Panc1 (cell line): ENCODE measurements at regions not wholly inside any gene's neighbourhood (a gene's known extent, or its start where the extent isn't known, plus 50 kb on each side); places are given as distances from the start of the nearest gene placed in this dataset.

Source experiments
- ATAC-seq: fragments of 200-7000 bp; cut with Tn5 transposase; 2 replicates; pipeline ENCODE4 v1.9.1; 2020; ENCODE audit warnings: mild to moderate bottlenecking, moderate library complexity
- BruUV-seq: library from RNA; stranded (reverse); fragments of 400-500 nt; replicated peaks from 2 replicates; lab custom pipeline; 2021; lab: Mats Ljungman, UMichigan
- CTCF ChIA-PET: fragments of 300-600 bp; sonication (Branson Sonifier 250); formaldehyde crosslinking; loops from one replicate; lab custom pipeline; 2022; ENCODE audit warnings: antibody characterized with exemption; lab: Charles Lee
- POLR2A ChIA-PET: fragments of 300-600 bp; sonication (Branson Sonifier 250); formaldehyde crosslinking; loops from one replicate; lab custom pipeline; 2022; ENCODE audit warnings: antibody characterized with exemption; lab: Charles Lee
- DNase-seq: peaks from one replicate; pipeline ENCODE4 v3.0.0-alpha.2; 2010; ENCODE audit warnings: low read depth, low spot score
- H3K27ac ChIP-seq: 2 replicates; pipeline ENCODE4 v1.5.1; 2011; ENCODE audit warnings: mild to moderate bottlenecking, low read length, inconsistent platforms
- H3K27me3 ChIP-seq: fragments of 200-500 bp; sonication (Bioruptor generic); 2 replicates; pipeline ENCODE4 v1.6.0; 2014; ENCODE audit warnings: low read length, inconsistent platforms; ENCODE audit not compliant: control insufficient read depth, insufficient read depth
- H3K36me3 ChIP-seq: fragments of 200-500 bp; sonication (Bioruptor generic); 2 replicates; pipeline ENCODE4 v1.5.1; 2014; ENCODE audit warnings: inconsistent platforms, mild to moderate bottlenecking, low read length, moderate library complexity; ENCODE audit not compliant: control insufficient read depth, insufficient read depth
- H3K4me1 ChIP-seq: 2 replicates; pipeline ENCODE4 v1.5.1; 2011; ENCODE audit warnings: inconsistent platforms, mild to moderate bottlenecking, low read length, moderate library complexity; ENCODE audit not compliant: control insufficient read depth, insufficient read depth
- H3K4me3 ChIP-seq, 2 experiments: 2 replicates each; pipeline ENCODE4 v1.5.1; 2011 to 2012; ENCODE audit warnings: low read depth in 2 of 2, low read length in 2 of 2, mild to moderate bottlenecking in 2 of 2, inconsistent platforms in 1 of 2, moderate library complexity in 1 of 2
- H3K9me3 ChIP-seq: fragments of 200-500 bp; sonication (Bioruptor generic); 2 replicates; pipeline ENCODE4 v1.5.1; 2014; ENCODE audit warnings: low read depth, mild to moderate bottlenecking, inconsistent platforms, low read length, moderate library complexity; ENCODE audit not compliant: control insufficient read depth, insufficient read depth
- CTCF ChIP-seq: fragments of 450-650 bp; IDR thresholded peaks from 2 replicates; pipeline ENCODE4 v1.5.1; 2017; ENCODE audit warnings: mild to moderate bottlenecking
- POLR2AphosphoS5 ChIP-seq: IDR thresholded peaks from 2 replicates; pipeline ENCODE4 v1.6.1; 2012; ENCODE audit warnings: mild to moderate bottlenecking, low read depth, low read length, moderate library complexity
- REST ChIP-seq, 2 experiments: IDR thresholded peaks; 2 replicates each; pipeline ENCODE4 v1.6.1; 2011 to 2012; ENCODE audit warnings: low read depth in 2 of 2, control low read depth in 1 of 2, low read length in 1 of 2, mild to moderate bottlenecking in 1 of 2, moderate library complexity in 1 of 2; ENCODE audit not compliant: insufficient read depth in 1 of 2
- SIN3A ChIP-seq: IDR thresholded peaks from 2 replicates; pipeline ENCODE4 v1.6.1; 2012; ENCODE audit warnings: low read depth, mild to moderate bottlenecking, low read length, moderate library complexity, borderline replicate concordance; ENCODE audit not compliant: insufficient read depth
- TCF7L2 ChIP-seq: IDR thresholded peaks from 2 replicates; pipeline ENCODE4 v1.6.1; 2011; ENCODE audit warnings: mild to moderate bottlenecking, low read depth, low read length, inconsistent platforms
- in situ Hi-C: cut with HindIII; loops from 2 replicates; pipeline ENCODE4 v1.10.0; 2016; ENCODE audit warnings: low sequenced_read_pairs, low pct_unique_long_range_greater_than_20kb
- intact Hi-C: fragments of 100-400 bp; cut with micrococcal nuclease; formaldehyde crosslinking; loops from one replicate; pipeline ENCODE4 v1.10.0; 2022; ENCODE audit not compliant: unreplicated experiment

- Histone ChIP-seq H3K4me1 (no peaks in the 10 kb centered on the region), H3K4me3 (no peak overlapping the region), H3K27me3 (no peaks in the 10 kb centered on the region), H3K9me3 (no peaks in the 10 kb centered on the region), H3K36me3 (no peaks in the 10 kb centered on the region), H3K27ac (no peak overlapping the region)
- in situ Hi-C loops = no loop called here
- ChIA-PET POLR2A (no interaction called here), CTCF (no interaction called here)
- no peak for TF ChIP-seq TCF7L2
- TF ChIP-seq POLR2AphosphoS5 = no peak
- no peak for TF ChIP-seq CTCF
- TF ChIP-seq REST (IDR thresholded peaks at IDR 0.05; ENCODE audit: insufficient read depth in 1 of 2, low read depth in 2 of 2, low read length in 1 of 2) = no peak
- no peak for TF ChIP-seq SIN3A
- no peak for ATAC-seq
- intact Hi-C loops = no loop called here
- no TSS peak for BruUV-seq
- DNase-seq = no peak
These were observed 57.2 kb upstream of the APOBEC4 start for GRCh38 chr1:183710333-183710732.

- Histone ChIP-seq H3K9me3 (no peaks in the 10 kb centered on the region), H3K36me3 (no peaks in the 10 kb centered on the region), H3K4me3 (no peak overlapping the region), H3K27me3 (no peaks in the 10 kb centered on the region), H3K27ac (no peak overlapping the region), H3K4me1 (no peaks in the 10 kb centered on the region)
- DNase-seq = no peak
- in situ Hi-C loops = no loop called here
- TF ChIP-seq SIN3A = no peak
- no peak for TF ChIP-seq REST (IDR thresholded peaks at IDR 0.05; ENCODE audit: insufficient read depth in 1 of 2, low read depth in 2 of 2, low read length in 1 of 2)
- TF ChIP-seq CTCF = no peak
- no peak for TF ChIP-seq TCF7L2
- no peak for TF ChIP-seq POLR2AphosphoS5
- BruUV-seq = no TSS peak
- ATAC-seq = no peak
- CTCF ChIA-PET = no interaction called here
- intact Hi-C loops = no loop called here
- POLR2A ChIA-PET = no interaction called here
These were observed 51.0 kb upstream of the APOBEC4 start for GRCh38 chr1:183704131-183704530.
